ENCODE measurements at regions not wholly inside any gene's neighbourhood (a gene's known extent, or its start where the extent isn't known, plus 50 kb on each side); places are given as distances from the start of the nearest gene placed in this dataset.

- Histone ChIP-seq H2BK12ac (ENCODE audit: low read length in 2 of 2) (no peak overlapping the region), H3K4me1 (ENCODE audit: control insufficient read depth, insufficient read depth, low read depth, low read length) (no peaks in the 10 kb centered on the region), H4K8ac (ENCODE audit: low read length) (no peak overlapping the region)
These were observed 439.5 kb downstream of the ACTL7B start for GRCh38 chr9:108416324-108416723.

GRCh38 chr9:108413809-108414208 is 442.0 kb downstream of the ACTL7B start:
- no peak overlapping the region for H3K4ac ChIP-seq (ENCODE audit: low read depth in 1 of 2, low read length in 2 of 2)
- H2BK15ac ChIP-seq (ENCODE audit: low read depth, poor library complexity, severe bottlenecking) = no peak overlapping the region
- H2AK5ac ChIP-seq (ENCODE audit: low read length, severe bottlenecking) = no peak overlapping the region
- no peak overlapping the region for H3K4me2 ChIP-seq (ENCODE audit: low read length, poor library complexity, severe bottlenecking)
- no peak overlapping the region for H2BK120ac ChIP-seq (ENCODE audit: low read depth, low read length)
- no peaks in the 10 kb centered on the region for H3K36me3 ChIP-seq (ENCODE audit: control insufficient read depth in 1 of 2, insufficient read depth in 2 of 2, low read depth in 1 of 2, low read length in 2 of 2)
- no peaks in the 10 kb centered on the region for H3K9me3 ChIP-seq (ENCODE audit: control insufficient read depth, low read length)
- H4K91ac ChIP-seq (ENCODE audit: low read length) = no peak overlapping the region
- no peak overlapping the region for H2BK12ac ChIP-seq (ENCODE audit: low read length in 2 of 2)
- H3K27me3 ChIP-seq (ENCODE audit: control insufficient read depth in 1 of 2, insufficient read depth in 1 of 2, low read length in 2 of 2) = no peaks in the 10 kb centered on the region
- H3K14ac ChIP-seq (ENCODE audit: low read length in 2 of 2) = no peak overlapping the region
- no peak overlapping the region for H4K8ac ChIP-seq (ENCODE audit: low read length)
- H3K23ac ChIP-seq (ENCODE audit: low read length in 2 of 2) = no peak overlapping the region
- no peak for DNase-seq
- no peak overlapping the region for H3K18ac ChIP-seq (ENCODE audit: low read depth in 1 of 2, low read length in 2 of 2)
- no peak overlapping the region for H2BK5ac ChIP-seq (ENCODE audit: low read depth, low read length, poor library complexity, severe bottlenecking)
- 98% methylated on average over 2 of the region's 2 CpGs for WGBS
- H3K9ac ChIP-seq (ENCODE audit: low read length) = no peak overlapping the region
- no peaks in the 10 kb centered on the region for H3K4me1 ChIP-seq (ENCODE audit: control insufficient read depth, insufficient read depth, low read depth, low read length)
- H2AFZ ChIP-seq (ENCODE audit: low read depth, low read length) = no peak overlapping the region
- H3K79me1 ChIP-seq (replicated peaks; ENCODE audit: low read length, poor library complexity, severe bottlenecking) = no peaks in the 10 kb centered on the region
- H3K4me3 ChIP-seq (ENCODE audit: insufficient read depth in 1 of 2, low read depth in 1 of 2, low read length in 2 of 2) = no peak overlapping the region
- no peak overlapping the region for H3K27ac ChIP-seq (ENCODE audit: low read length, poor library complexity, severe bottlenecking)

More at GRCh38 chr9:108416324-108416723, 439.5 kb downstream of the ACTL7B start:
- Histone ChIP-seq H2AK5ac (ENCODE audit: low read length, severe bottlenecking) (no peak overlapping the region), H3K27ac (ENCODE audit: low read length, poor library complexity, severe bottlenecking) (no peak overlapping the region), H3K18ac (ENCODE audit: low read depth in 1 of 2, low read length in 2 of 2) (no peak overlapping the region), H3K27me3 (ENCODE audit: control insufficient read depth in 1 of 2, insufficient read depth in 1 of 2, low read length in 2 of 2) (no peaks in the 10 kb centered on the region), H3K9me3 (ENCODE audit: control insufficient read depth, low read length) (peaks cover 8% of the 10 kb centered on the region), H2BK120ac (ENCODE audit: low read depth, low read length) (no peak overlapping the region), H2BK15ac (ENCODE audit: low read depth, poor library complexity, severe bottlenecking) (no peak overlapping the region), H2BK5ac (ENCODE audit: low read depth, low read length, poor library complexity, severe bottlenecking) (no peak overlapping the region), H3K4ac (ENCODE audit: low read depth in 1 of 2, low read length in 2 of 2) (no peak overlapping the region), H3K36me3 (ENCODE audit: control insufficient read depth in 1 of 2, insufficient read depth in 2 of 2, low read depth in 1 of 2, low read length in 2 of 2) (no peaks in the 10 kb centered on the region), H4K91ac (ENCODE audit: low read length) (no peak overlapping the region), H2AFZ (ENCODE audit: low read depth, low read length) (no peak overlapping the region), H3K4me2 (ENCODE audit: low read length, poor library complexity, severe bottlenecking) (no peak overlapping the region), H3K4me3 (ENCODE audit: insufficient read depth in 1 of 2, low read depth in 1 of 2, low read length in 2 of 2) (no peak overlapping the region), H3K79me1 (replicated peaks; ENCODE audit: low read length, poor library complexity, severe bottlenecking) (no peaks in the 10 kb centered on the region), H3K14ac (ENCODE audit: low read length in 2 of 2) (no peak overlapping the region), H3K9ac (ENCODE audit: low read length) (no peak overlapping the region), H3K23ac (ENCODE audit: low read length in 2 of 2) (no peak overlapping the region)
- WGBS = 80% methylated on average over 1 of the region's 2 CpGs
- DNase-seq = no peak

GRCh38 chr9:108412755-108413154 is 443.0 kb downstream of the ACTL7B start:
- Histone ChIP-seq H2AK5ac (ENCODE audit: low read length, severe bottlenecking) (no peak overlapping the region), H2BK5ac (ENCODE audit: low read depth, low read length, poor library complexity, severe bottlenecking) (no peak overlapping the region), H3K14ac (ENCODE audit: low read length in 2 of 2) (no peak overlapping the region), H3K23ac (ENCODE audit: low read length in 2 of 2) (no peak overlapping the region), H3K4me1 (ENCODE audit: control insufficient read depth, insufficient read depth, low read depth, low read length) (no peaks in the 10 kb centered on the region), H2AFZ (ENCODE audit: low read depth, low read length) (no peak overlapping the region), H3K79me1 (replicated peaks; ENCODE audit: low read length, poor library complexity, severe bottlenecking) (no peaks in the 10 kb centered on the region), H2BK120ac (ENCODE audit: low read depth, low read length) (no peak overlapping the region), H3K27ac (ENCODE audit: low read length, poor library complexity, severe bottlenecking) (no peak overlapping the region), H3K18ac (ENCODE audit: low read depth in 1 of 2, low read length in 2 of 2) (no peak overlapping the region), H3K36me3 (ENCODE audit: control insufficient read depth in 1 of 2, insufficient read depth in 2 of 2, low read depth in 1 of 2, low read length in 2 of 2) (no peaks in the 10 kb centered on the region), H2BK12ac (ENCODE audit: low read length in 2 of 2) (no peak overlapping the region), H3K9me3 (ENCODE audit: control insufficient read depth, low read length) (no peaks in the 10 kb centered on the region), H2BK15ac (ENCODE audit: low read depth, poor library complexity, severe bottlenecking) (no peak overlapping the region), H3K4ac (ENCODE audit: low read depth in 1 of 2, low read length in 2 of 2) (no peak overlapping the region), H3K27me3 (ENCODE audit: control insufficient read depth in 1 of 2, insufficient read depth in 1 of 2, low read length in 2 of 2) (no peaks in the 10 kb centered on the region), H3K9ac (ENCODE audit: low read length) (no peak overlapping the region), H4K8ac (ENCODE audit: low read length) (no peak overlapping the region), H3K4me3 (ENCODE audit: insufficient read depth in 1 of 2, low read depth in 1 of 2, low read length in 2 of 2) (no peak overlapping the region), H3K4me2 (ENCODE audit: low read length, poor library complexity, severe bottlenecking) (no peak overlapping the region), H4K91ac (ENCODE audit: low read length) (no peak overlapping the region)
- DNase-seq = no peak
- 75% methylated on average over 4 of the region's 4 CpGs for WGBS

GRCh38 chr9:108411632-108412031 is 444.2 kb downstream of the ACTL7B start:
- H3K9me3 ChIP-seq (ENCODE audit: control insufficient read depth, low read length) = no peaks in the 10 kb centered on the region
- H3K4me2 ChIP-seq (ENCODE audit: low read length, poor library complexity, severe bottlenecking) = no peak overlapping the region
- H4K91ac ChIP-seq (ENCODE audit: low read length) = no peak overlapping the region
- no peak overlapping the region for H2BK12ac ChIP-seq (ENCODE audit: low read length in 2 of 2)
- no peak overlapping the region for H3K18ac ChIP-seq (ENCODE audit: low read depth in 1 of 2, low read length in 2 of 2)
- no peak overlapping the region for H2BK5ac ChIP-seq (ENCODE audit: low read depth, low read length, poor library complexity, severe bottlenecking)
- H3K14ac ChIP-seq (ENCODE audit: low read length in 2 of 2) = no peak overlapping the region
- no peak overlapping the region for H3K4me3 ChIP-seq (ENCODE audit: insufficient read depth in 1 of 2, low read depth in 1 of 2, low read length in 2 of 2)
- H3K9ac ChIP-seq (ENCODE audit: low read length) = no peak overlapping the region
- H3K23ac ChIP-seq (ENCODE audit: low read length in 2 of 2) = no peak overlapping the region
- no peak overlapping the region for H2BK120ac ChIP-seq (ENCODE audit: low read depth, low read length)
- no peak for DNase-seq
- H3K4me1 ChIP-seq (ENCODE audit: control insufficient read depth, insufficient read depth, low read depth, low read length) = no peaks in the 10 kb centered on the region
- no peaks in the 10 kb centered on the region for H3K27me3 ChIP-seq (ENCODE audit: control insufficient read depth in 1 of 2, insufficient read depth in 1 of 2, low read length in 2 of 2)
- WGBS = 91% methylated on average over 1 of the region's 1 CpG
- no peak overlapping the region for H4K8ac ChIP-seq (ENCODE audit: low read length)
- no peaks in the 10 kb centered on the region for H3K79me1 ChIP-seq (replicated peaks; ENCODE audit: low read length, poor library complexity, severe bottlenecking)
- no peak overlapping the region for H2AK5ac ChIP-seq (ENCODE audit: low read length, severe bottlenecking)
- no peaks in the 10 kb centered on the region for H3K36me3 ChIP-seq (ENCODE audit: control insufficient read depth in 1 of 2, insufficient read depth in 2 of 2, low read depth in 1 of 2, low read length in 2 of 2)
- no peak overlapping the region for H3K27ac ChIP-seq (ENCODE audit: low read length, poor library complexity, severe bottlenecking)
- H3K4ac ChIP-seq (ENCODE audit: low read depth in 1 of 2, low read length in 2 of 2) = no peak overlapping the region
- no peak overlapping the region for H2AFZ ChIP-seq (ENCODE audit: low read depth, low read length)
- H2BK15ac ChIP-seq (ENCODE audit: low read depth, poor library complexity, severe bottlenecking) = no peak overlapping the region
